NOMO-1 treated with DMSO at 0.1 percent for 48 hours (cell line): ENCODE measurements at regions not wholly inside any gene's neighbourhood (a gene's known extent, or its start where the extent isn't known, plus 50 kb on each side); places are given as distances from the start of the nearest gene placed in this dataset.

Source experiments
- DNase-seq: peaks from one replicate; lab custom pipeline; 2025; ENCODE audit not compliant: unreplicated experiment; lab: John Stamatoyannopoulos, UW

DNA sequence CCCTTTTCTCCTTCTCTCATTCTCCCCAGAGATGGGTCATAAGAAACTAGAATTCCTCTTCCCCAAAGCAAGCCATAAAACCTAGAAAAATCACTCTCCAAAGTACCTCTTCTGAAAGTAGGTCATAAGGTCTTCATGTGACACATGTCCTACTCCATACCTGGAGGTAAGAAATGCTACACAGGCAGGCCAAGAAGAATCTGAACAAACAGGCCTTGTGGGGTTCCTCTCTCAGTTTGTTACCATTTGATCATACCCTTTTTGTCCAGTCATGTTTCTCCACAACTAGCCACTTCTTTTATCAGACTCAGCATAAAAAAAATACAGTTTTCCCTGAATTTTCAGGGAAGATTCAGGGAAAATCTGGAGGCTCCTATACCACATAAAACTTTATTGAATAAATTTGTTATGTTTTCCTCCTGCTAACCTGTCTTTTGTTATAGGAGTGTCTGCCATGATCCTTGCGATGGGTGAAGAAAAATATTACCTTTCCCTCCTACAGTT lies 134.4 kb upstream of the LMO4 start:
- no peak for DNase-seq

DNA sequence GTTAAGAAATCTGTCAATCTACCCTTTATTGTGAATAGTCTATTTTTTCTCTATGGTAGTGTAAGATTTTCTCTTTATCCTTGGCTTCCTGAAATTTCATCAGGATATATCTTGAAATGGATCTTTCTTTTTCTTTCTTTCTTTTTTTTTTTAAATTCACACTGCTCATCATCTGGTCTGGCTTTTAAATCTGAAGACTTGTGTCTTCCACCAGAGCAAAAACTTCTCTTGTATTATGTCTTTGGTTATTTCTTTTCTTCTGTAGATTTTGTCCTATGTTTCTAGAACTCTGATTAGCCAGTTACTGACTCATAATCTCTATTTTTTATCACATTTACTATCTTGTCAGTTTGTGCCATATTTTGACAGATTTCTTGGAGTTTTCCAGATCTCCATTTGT lies 133.8 kb upstream of the LMO4 start:
- DNase-seq: no peak

DNA sequence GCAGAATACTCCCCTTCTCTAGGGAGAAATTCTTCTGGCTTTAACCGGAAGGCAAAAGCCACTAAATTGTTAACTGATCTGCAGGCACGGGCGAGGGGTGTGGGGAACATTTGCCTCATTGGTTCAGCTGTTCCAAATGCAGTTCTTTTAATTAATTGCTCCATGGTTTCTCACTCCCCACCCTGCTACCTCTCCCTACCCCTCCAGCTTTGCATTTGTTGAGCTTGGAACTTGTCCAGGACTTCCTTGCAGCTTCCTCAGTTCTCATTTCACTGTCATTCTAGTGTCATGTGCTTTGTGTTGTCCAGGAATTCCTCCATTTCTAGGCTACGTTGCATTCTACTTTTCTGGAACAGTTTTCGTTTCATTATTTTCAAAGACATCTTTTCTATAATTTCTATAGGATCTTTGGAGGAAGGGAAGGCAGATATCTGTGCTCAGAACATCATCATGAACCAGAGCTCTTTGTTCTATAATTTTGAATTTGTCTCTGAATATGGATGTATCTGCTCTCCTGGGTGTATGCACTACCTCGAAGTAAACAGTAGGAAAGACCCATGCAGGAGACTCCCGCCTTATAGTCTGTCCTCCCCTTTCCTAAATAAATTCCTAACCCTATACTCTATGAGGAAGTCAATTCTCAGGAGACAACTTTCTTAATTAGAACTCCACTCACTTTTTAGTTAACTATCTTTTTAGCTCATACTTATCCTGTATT lies 132.4 kb upstream of the LMO4 start:
- DNase-seq: no peak

DNA sequence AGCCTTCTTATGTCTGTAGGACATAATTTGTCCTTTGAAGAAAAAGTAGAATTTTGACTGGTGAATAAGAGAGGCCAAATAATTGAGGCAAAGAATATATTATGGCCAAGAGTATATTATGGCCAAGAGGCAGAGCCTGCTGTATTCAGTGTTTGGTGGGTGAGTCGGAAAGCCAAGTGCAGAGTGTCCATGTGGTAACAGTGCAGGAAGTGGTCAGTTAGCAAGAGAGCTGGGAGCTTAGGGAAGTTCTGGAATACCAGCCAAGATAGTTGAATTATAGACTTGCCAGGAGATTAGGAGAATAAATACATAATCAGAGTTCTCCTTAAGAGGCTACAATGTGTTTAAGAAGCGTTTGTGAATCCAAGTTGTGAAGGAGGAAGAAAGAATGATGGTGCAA lies 131.5 kb upstream of the LMO4 start:
- DNase-seq: no peak

DNA sequence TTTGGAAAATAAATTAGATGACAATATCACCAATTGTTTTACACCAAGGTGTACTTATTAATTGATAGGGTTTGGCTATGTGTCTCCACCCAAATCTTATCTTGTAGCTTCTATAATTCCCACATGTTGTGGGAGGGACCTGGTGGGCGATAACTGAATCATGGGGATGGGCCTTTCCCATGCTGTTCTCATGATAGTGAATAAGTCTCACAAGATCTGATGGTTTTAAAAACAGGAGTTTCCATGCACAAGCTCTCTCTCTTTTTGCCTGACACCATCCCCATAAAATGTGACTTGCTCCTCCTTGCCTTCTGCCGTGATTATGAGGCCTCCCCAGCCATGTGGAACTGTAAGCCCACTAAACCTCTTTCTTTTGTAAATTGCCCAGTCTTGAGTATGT lies 131.0 kb upstream of the LMO4 start:
- DNase-seq: no peak

DNA sequence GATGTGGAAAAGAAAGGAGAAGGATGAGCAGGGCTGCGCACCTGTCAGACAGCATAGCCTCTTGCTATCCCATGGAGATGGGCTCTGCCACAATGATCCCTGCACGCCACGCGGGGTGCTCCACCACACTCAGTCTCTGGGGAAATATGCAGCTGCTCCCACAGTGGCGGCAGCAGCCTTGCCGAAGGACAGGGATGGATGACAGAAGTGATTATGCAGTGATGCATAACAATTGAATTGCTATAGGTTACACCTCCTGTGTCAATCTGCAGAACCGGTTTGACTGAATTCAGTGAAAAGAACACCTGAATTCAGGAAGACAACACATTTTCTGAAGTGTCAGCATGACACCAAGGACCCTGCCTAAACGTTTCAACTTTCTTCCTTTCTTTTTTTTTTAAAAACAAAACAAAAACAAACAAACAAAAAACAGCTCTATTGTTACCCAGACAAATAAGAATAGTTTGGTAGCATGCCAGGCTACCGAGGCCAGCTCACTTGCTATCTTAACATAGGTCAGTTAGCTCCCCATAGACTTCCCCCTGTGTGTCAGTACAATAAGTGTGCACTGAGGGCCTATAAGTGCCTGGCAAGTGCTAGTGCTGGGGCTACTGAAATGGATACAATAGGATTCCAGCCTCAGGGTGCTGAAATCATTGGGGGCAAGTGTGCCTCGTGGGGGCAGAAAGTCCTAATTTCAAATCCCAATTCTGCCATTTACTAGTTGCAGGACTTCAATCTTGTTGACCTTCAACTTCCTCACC lies 127.6 kb upstream of the LMO4 start:
- DNase-seq: no peak

DNA sequence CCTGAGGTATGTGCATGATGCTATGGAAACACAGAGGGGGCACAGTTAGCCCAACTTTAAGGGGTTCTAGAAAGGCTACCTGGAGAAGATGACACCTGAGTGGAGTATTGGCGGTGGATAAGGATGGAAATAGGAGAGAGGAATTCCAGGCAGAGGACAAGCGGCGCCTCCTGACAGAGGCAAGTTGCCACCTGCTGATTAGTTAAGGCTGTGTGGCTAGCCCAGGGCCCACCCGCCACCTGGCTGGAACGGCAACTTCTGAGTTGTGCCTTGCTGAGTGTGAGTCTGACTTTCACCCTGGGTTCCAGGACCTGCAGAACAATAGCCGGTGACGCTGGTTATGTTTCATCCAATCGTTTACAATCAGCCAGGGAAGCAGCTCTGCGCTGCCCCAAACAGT lies 126.9 kb upstream of the LMO4 start:
- no peak for DNase-seq

DNA sequence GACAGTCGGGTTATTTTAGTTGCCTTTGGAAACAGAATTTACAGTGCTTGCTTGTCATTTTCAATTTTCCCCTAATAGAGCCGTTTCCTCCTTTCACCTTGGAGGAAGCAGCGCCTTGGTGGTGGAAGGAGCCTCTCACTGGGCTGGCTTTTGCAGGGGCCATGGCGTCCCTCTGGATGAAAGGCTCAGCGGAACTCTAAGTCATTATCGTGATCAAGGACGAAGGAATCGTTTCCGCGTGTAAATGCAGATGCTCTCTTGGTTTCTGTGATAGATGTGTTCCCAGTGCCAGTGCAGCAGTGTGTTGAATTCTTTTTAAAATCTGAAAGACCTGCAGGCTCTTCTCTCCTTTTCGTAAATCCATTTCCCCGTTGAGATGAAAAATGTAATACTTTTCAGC lies 126.2 kb upstream of the LMO4 start:
- DNase-seq: peak; percentile 10

DNA sequence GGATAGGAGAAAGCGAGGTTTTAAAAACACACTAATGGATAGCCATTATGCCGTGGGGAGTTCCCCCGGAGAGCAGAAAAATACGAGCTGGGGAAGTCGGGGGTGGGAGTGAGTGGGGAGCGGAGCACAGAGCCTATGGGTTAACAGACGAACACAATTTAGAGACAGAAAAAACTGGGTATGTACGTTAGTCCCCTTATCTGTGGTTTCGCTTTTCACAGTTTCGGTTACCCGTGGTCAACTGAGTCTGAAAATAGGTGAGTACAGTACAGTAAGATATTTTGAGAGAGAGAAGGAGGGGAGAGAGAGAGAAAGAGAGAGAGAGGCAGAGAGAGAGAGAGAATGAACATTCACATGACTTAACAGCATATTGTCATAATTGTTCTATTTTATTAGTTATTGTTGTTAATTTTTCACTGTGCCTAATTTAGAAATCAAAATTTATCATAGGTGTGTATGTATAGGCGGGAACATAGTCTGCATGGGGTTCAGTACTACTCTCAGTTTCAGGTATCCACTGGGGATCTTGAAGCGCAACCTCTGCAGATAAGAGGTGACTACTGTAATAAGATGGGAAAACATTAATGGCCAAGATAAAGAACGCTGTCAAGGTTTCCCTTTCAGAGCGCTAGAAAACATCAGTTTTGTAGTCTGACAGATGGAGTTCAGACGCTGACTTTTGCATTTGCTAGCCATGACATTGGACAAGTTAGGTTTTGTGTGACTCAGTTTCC lies 125.6 kb upstream of the LMO4 start:
- peak; percentile 15 for DNase-seq

DNA sequence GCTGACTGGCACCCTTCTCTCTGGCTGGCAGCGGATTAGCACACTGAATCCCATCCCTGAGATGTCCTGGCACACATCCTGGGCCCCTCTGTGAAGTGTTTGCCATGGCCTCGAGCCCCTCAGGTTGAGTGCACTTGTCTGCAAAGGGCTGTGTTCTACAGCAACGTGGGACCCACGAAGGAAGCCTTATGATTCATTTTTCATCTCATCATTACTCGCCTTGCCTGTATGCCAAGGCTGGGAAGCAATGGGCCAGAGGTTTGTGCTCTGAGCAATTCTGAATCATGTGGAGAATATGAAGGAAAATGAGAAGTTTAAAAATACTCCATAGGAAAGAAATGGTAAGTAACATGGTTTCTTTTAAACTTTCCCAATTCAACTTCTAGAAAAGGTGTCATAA lies 124.8 kb upstream of the LMO4 start:
- no peak for DNase-seq

DNA sequence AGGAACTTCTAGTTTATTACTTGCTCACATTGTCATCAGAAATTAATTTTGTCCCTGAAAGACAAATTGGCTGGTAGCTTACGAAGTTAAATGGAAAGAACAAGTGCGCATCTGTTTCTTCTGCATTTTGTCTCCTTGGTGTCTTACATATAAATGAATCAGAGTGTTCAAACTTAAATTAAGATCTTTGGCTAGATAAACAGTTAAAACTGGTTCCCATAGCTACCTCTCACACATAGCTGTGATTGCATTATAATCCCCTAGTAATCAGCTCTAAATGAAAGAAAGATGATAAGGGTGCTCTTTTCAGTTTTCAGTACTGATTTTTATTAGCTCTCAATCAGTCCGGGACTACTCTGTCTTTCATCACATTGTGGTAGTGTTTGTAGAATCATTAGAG lies 124.2 kb upstream of the LMO4 start:
- no peak for DNase-seq

DNA sequence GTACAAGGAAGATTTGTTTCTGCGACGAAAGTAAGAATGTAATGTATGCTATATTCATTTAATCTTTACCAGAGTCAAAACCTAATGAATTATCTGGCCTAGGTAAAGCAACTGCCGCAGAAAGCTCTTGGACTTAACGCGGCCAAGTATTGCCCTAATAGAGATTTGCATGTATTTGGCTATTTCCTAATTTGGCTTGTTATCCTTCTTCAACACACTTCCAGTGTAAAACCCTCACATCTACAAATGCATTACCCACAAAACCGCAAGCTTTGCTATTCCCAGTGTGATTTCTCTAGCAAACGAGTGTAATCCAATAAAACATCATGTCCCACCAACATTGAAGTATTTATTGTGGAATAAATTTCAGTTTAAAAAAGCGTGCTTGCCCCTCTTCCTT lies 123.8 kb upstream of the LMO4 start:
- DNase-seq: no peak

DNA sequence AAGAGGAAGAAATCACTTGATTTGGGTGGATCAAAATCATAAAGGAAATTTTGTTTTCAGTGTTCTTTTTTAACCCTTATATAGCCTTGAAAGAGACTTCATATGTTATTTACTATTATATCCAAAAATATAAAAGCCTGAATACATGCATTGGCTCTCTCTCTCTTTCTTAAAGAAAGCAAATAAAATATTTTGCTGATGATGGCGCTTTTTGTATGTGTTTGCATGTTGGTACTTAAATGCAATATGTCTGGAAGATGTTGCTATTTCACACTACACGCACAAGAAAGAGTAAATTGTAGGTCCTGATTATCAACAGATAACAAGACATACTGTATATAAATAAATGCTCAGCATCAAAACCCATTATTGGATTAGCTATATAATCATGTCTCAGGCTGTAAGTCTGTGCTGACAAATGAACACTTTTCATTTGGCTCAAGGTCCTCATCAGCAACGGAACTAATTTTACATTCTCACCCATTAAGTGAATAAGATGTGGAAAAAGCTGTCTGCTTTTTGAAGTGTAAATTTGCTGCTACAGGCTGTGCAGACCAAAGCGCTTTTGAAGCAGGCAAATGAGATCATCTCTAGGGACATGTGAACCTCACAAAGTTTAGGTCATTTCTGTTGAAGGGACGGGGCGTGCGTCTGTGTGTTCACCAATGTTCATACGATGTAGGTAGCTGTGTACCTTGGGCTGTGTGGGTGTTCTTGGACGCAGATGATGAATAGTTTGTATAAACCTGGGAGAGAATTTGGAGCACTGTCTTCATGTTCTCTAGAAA lies 122.4 kb upstream of the LMO4 start:
- DNase-seq: no peak

DNA sequence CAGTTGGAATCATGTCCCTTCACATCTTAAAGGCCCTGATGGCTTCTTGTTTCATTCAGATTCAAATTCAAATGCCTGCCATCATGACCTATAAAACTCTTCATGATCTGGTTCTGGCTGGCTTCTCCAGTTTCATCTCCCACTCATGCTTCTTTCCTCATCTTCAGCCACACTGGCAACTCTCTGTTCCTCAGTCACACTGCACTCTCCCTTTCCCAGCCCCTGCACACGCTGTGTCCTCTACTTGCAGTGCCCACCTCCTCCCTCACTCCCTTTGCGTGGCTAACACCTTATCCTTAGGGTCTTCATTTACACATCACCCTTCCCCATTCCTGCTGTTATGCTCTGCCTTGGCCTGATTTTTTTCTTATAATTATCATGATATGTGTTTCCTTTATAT lies 120.6 kb upstream of the LMO4 start:
- DNase-seq: no peak

DNA sequence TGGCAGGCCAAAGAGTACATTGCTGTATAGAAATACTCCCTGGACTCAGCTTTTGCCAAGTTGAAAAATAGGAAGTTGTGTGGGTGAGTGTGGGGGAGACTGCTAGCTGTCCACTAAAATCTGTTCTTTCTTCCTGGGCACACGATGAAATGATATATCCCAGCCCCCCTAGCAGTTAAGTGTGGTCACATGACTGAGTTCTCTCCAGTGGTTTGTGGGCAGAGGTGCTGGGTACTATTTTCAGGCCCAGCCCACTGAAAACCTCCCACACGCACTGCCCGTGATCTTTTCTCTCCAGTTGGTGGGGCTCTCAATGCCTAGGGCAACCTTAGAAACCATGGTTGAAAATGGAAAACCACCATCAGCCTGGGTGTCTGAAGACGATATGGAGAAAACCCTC lies 119.7 kb upstream of the LMO4 start:
- DNase-seq: no peak

DNA sequence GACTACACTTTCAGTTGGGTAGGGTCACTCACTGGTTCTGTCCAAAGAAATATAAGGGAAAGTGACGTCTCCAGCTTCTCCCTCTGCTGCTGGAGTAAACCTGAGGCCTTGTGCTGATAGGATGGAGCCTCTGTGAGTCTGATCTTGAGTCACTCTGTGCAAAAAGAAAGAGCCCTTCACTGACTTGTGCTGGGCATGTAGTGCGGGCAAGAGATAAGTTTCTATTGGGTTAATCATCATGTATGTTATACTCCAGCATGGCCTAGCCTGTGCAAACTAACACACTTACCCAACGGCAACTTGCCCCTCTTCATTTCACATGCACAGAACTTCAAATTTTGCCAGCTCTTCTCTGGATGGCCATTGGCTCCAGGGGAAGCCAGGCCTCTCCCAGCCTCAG lies 118.5 kb upstream of the LMO4 start:
- DNase-seq: no peak

DNA sequence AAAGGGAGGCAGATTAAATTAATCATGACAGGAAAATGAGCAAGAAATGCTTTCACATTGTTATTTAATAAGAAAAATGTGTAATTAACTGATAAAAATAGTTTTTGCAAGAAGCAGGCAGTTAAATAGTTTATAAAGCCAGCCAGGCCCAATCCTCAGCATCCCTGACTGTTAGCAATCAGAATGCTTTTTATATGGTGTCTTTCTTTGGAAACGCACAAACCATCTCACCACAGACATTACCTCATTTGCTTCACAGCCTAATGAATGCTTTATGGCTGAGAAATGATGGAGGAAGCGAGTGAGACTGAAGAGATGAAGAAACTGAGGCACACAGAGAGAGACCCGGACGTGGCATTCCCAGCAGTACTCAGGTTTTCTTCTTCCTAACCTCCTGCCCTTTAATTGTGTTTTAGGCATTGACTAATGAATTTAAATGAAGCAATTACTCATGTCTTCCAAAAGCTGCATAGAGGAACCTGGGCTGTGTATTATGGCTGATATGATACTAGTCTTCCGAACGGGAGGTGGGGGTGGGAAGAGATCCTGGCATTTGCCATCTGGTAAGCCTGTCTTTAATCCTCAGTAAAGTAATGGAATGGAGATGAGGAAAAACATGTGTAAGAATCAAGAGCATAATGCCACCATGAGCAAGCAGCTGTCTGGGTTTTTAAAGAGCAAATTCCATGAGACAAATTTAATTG lies 116.1 kb upstream of the LMO4 start:
- DNase-seq: no peak

DNA sequence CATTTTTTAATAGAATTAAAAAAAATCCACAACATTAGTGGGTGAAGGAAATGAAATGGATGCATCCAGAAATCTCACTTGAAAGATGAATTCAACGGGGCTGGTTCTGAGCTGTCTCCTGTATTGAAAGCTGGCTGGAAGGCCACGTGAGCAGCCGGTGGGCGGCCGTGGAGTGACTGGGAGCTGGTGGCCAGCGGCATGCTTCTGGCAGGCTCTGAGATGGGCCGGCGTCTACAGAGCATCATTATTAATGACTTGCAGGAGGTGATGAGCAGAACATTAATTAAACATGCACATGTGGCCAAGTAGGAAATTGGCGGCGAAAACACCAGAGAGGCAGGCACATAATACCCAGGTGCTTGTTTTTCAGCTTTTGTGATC lies 115.6 kb upstream of the LMO4 start:
- no peak for DNase-seq

DNA sequence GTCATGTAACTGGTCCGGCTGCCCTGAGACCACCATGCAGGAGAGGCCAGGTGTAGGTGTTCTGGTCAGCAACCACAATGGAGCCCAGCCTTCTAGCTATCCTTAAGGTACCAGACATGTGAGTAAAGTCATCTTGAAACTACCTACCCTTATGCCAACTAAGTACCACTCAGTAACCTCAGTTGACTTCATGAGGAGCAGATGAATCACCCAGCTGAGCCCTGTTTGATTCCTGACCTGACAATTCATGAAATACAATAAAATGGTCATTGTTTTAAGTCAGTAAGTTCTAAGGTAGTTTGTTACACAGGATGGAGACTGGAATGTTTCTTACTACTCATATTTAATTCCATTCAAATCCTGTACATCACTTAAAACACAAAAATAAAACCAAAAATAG lies 113.1 kb upstream of the LMO4 start:
- no peak for DNase-seq

DNA sequence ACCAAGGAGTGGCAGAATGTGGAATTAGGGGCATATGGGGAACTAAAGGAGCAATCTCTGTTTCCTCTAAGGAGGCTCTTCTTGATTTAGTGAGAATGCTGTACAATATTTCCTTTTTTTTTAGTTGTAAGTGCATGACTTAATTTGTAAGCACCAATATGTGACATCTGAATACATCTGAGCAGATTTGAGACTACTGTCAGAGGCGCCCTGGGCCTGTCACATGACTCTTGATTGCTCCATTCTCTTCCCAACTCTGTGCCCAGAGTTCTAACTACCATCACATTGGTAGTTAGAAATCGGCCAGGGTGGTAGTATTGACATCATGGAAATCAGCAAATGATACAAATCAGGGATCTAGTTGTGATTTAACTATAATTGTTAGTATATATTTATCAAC lies 110.1 kb upstream of the LMO4 start:
- DNase-seq: no peak

DNA sequence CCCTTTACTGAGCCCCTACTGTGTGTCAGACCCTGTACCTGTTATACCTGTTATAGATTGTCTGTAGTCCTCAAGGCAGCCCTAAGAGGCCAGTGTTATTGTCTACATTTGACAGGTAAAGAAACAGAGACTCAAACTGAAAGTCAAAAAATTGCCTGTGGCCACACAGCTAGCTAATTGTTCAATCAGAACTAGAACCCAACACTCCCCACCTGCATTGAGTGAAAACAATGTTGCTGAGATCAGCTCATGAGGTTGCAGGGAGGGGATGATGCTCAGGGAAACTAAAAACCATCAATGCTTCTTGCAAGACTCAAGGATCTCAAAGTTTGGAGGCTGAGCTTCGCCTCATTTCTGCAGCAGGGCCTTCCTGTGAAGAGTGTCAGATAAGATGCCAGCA lies 109.5 kb upstream of the LMO4 start:
- no peak for DNase-seq
